Prostate gland (tissue), 2 donors: ENCODE measurements at regions not wholly inside any gene's neighbourhood (a gene's known extent, or its start where the extent isn't known, plus 50 kb on each side); places are given as distances from the start of the nearest gene placed in this dataset.
"Not testable (repeated sequence)": the region's sequence is repeated elsewhere in the genome, so short reads cannot be mapped to it uniquely, and the experiment has no call there.

Experiments
- CTCF ChIP-seq, 4 experiments: fragments of 200-600 bp in 2 of 4; fragments of 450-650 bp in 2 of 4; sonication (generic) in 2 of 4; IDR thresholded peaks; 1 replicate in 3 of 4; 2 replicates in 1 of 4; pipeline ENCODE4 v1.5.1; 2016 to 2019; ENCODE audit warnings: antibody characterized with exemption in 4 of 4, mild to moderate bottlenecking in 2 of 4, moderate library complexity in 2 of 4
- POLR2A ChIP-seq: fragments of 450-650 bp; IDR thresholded peaks from one replicate; pipeline ENCODE4 v1.6.1; 2016; ENCODE audit warnings: antibody characterized with exemption, mild to moderate bottlenecking
- POLR2AphosphoS5 ChIP-seq: sonication (generic); formaldehyde crosslinking; IDR thresholded peaks from one replicate; pipeline ENCODE4 v1.6.1; 2017; ENCODE audit warnings: antibody characterized with exemption

DNA sequence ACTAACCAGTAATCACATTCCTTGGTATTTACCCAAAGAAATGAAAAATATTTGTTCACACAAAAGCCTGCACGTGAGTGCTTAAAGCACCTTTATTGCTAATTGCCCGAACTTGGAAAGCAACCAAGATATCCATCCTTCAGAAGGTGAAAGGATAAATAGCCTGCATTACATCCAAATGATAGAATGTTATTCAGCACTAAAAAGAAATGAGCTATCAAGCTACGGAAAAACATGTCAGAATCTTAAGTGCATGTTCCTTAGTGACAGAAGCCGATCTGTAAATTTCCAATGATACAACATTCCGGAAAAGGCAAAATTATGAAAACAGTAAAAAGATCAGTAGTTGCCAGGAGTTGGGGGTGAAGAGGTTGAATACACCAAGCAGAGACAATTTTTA, 672.4 kb downstream of the TRIB2 start:
- not testable (repeated sequence) for TF ChIP-seq CTCF (IDR thresholded peaks at IDR 0.05); POLR2A; POLR2AphosphoS5
